Activated T-cell treated with anti-CD3 and anti-CD28 coated beads, Interleukin-2, amount 50 U/mL, for 24 hours (primary cell): ENCODE measurements at regions not wholly inside any gene's neighbourhood (a gene's known extent, or its start where the extent isn't known, plus 50 kb on each side); places are given as distances from the start of the nearest gene placed in this dataset.

Experiments used
- DNase-seq: peaks from one replicate; pipeline ENCODE4 v3.0.0-alpha.2; 2020
- H3K27ac Mint-ChIP-seq: 2 replicates; pipeline ENCODE4 v1.8.0; 2020; ENCODE audit warnings: mild to moderate bottlenecking, mixed read lengths
- H3K27me3 Mint-ChIP-seq: 2 replicates; pipeline ENCODE4 v1.8.0; 2020; ENCODE audit warnings: mixed read lengths
- H3K36me3 Mint-ChIP-seq: 2 replicates; pipeline ENCODE4 v1.8.0; 2020; ENCODE audit warnings: low read depth, mixed read lengths
- H3K4me1 Mint-ChIP-seq: 2 replicates; pipeline ENCODE4 v1.8.0; 2020; ENCODE audit warnings: low read depth, mixed read lengths
- H3K4me3 Mint-ChIP-seq: 2 replicates; pipeline ENCODE4 v1.8.0; 2020; ENCODE audit warnings: mild to moderate bottlenecking, moderate library complexity, mixed read lengths
- H3K9me3 Mint-ChIP-seq: 2 replicates; pipeline ENCODE4 v1.8.0; 2020; ENCODE audit warnings: mixed read lengths

DNA sequence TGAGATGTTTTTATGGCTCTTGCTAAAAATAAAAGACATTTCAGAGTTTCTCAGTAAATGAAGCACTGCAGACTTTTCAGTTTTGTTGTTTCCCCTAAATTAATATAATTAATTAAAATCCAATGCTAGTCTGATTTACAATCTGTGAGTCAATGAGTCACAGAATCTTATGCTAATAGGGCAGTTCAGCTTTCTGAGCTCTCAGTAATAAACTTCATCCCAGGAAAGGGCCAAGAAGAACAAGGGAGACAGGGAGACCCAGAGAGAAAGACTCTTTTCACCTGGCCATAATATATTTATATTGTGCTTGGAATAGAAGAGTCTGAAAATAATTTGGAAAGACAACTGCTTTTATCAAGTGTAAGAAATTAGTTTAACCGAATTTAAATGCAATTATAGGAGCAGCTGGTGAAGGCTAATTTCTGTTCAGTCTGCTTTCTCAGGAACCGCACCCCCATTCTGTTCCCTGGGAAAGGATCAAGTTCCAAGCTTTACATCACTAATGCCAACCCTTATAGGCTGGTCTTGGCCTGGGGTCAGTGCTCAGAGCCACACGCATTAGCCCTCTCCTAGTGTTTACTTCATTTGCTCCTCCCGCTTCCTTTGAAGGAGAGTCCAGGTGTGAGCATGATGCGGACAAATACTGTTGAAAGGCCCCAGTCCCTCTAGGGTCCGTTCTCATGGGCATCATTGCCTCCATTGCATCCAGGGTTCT lies 145.6 kb downstream of the ZBTB18 start:
- Mint-ChIP-seq H3K4me3 (no peak overlapping the region), H3K27me3 (no peaks in the 10 kb centered on the region), H3K36me3 (no peaks in the 10 kb centered on the region), H3K4me1 (no peaks in the 10 kb centered on the region), H3K9me3 (no peaks in the 10 kb centered on the region), H3K27ac (no peak overlapping the region)
- DNase-seq, result no peak

DNA sequence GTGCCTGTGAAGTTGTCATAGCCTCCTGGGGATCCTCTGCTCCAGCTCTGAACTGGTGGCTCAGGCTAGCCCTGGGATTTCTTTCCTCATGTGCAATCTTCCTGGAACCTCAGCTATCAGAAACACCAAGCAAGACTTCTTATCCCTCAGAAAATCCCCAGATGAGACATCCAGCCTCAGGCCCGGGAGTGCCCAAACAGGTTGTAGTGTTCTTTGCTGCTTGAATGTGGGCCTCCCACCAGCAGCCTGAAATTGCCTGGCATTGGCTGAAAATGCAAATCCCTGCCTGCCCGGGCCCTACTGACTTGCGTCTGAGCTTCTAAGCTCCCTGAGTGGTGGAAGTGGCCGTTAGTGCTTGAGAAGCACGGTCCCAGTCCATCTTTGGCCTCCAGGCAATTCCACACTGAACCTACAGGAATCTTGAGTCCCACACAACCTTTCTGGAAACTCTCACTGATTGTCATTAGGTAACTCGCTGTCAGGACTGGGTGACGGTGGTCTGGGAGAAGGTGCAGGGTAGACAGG lies 146.8 kb downstream of the ZBTB18 start:
- H3K27ac Mint-ChIP-seq, result no peak overlapping the region
- H3K36me3 Mint-ChIP-seq, result no peaks in the 10 kb centered on the region
- H3K27me3 Mint-ChIP-seq, result no peaks in the 10 kb centered on the region
- no peaks in the 10 kb centered on the region for H3K4me1 Mint-ChIP-seq
- DNase-seq, result no peak
- H3K9me3 Mint-ChIP-seq, result no peaks in the 10 kb centered on the region
- no peak overlapping the region for H3K4me3 Mint-ChIP-seq

GRCh38 chr1:244199902-244200301 lies 148.8 kb downstream of the ZBTB18 start:
- Mint-ChIP-seq H3K27me3 (no peaks in the 10 kb centered on the region), H3K9me3 (no peaks in the 10 kb centered on the region), H3K4me3 (no peak overlapping the region), H3K4me1 (no peaks in the 10 kb centered on the region), H3K27ac (no peak overlapping the region), H3K36me3 (no peaks in the 10 kb centered on the region)
- DNase-seq, result no peak

GRCh38 chr1:244200596-244200995 lies 149.5 kb downstream of the ZBTB18 start:
- Mint-ChIP-seq H3K27ac (no peak overlapping the region), H3K36me3 (no peaks in the 10 kb centered on the region), H3K9me3 (no peaks in the 10 kb centered on the region), H3K4me1 (no peaks in the 10 kb centered on the region), H3K4me3 (no peak overlapping the region), H3K27me3 (no peaks in the 10 kb centered on the region)
- DNase-seq, result no peak

GRCh38 chr1:244201750-244202149 lies 150.7 kb downstream of the ZBTB18 start:
- Mint-ChIP-seq H3K4me1 (no peaks in the 10 kb centered on the region), H3K27ac (no peak overlapping the region), H3K36me3 (no peaks in the 10 kb centered on the region), H3K27me3 (no peaks in the 10 kb centered on the region), H3K4me3 (no peak overlapping the region), H3K9me3 (no peaks in the 10 kb centered on the region)
- no peak for DNase-seq

- H3K4me3 Mint-ChIP-seq, result no peak overlapping the region
Observed at GRCh38 chr1:244204004-244204403, 152.9 kb downstream of the ZBTB18 start.

DNA sequence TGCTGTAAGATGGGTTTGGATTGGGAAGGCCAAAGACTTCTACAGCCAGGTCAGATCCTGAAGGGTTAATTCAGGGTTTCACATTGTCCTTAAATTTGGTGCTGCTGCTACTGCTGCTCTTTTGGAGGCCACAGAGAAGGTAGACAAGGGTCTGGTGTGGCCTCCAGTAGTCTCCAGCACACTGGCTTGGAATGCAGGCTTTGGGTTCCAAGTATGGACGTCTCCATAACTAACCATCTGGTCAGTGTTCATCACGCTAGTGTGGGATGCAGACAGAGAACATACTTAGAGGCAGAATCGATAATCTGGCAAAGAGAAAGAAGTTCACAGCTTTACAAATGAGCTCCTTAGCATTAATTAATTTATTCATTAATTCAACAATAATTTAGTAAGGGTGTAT lies 154.1 kb downstream of the ZBTB18 start:
- Mint-ChIP-seq H3K27me3 (no peaks in the 10 kb centered on the region), H3K9me3 (no peaks in the 10 kb centered on the region), H3K4me1 (no peaks in the 10 kb centered on the region), H3K27ac (no peak overlapping the region), H3K36me3 (no peaks in the 10 kb centered on the region), H3K4me3 (no peak overlapping the region)
- no peak for DNase-seq

More at GRCh38 chr1:244204004-244204403, 152.9 kb downstream of the ZBTB18 start:
- Mint-ChIP-seq H3K27me3 (no peaks in the 10 kb centered on the region), H3K36me3 (no peaks in the 10 kb centered on the region), H3K9me3 (no peaks in the 10 kb centered on the region), H3K27ac (no peak overlapping the region), H3K4me1 (no peaks in the 10 kb centered on the region)
- DNase-seq, result no peak

DNA sequence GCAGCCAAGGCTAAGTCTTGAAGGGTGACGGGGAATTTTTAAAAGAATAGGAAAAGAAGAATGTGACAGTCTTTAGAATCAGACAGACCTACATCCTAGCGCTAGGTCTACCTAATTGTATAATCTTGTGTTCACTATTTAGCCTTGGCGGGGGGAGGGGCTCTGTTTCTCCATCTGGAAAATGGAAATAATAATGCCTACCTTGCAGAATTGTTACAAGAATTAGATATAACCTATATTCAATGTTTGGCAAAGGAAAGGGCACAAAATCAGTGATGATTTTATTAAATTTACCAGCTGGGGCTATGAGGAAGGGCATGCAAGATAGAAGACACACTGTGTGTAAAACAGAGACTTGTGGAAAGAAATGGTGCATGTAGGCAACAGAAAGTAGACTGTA lies 154.8 kb downstream of the ZBTB18 start:
- Mint-ChIP-seq H3K27me3 (no peaks in the 10 kb centered on the region), H3K27ac (no peak overlapping the region), H3K4me1 (no peaks in the 10 kb centered on the region)

GRCh38 chr1:244207042-244207934 lies 156.2 kb downstream of the ZBTB18 start:
- Mint-ChIP-seq H3K27me3 (no peaks in the 10 kb centered on the region), H3K4me3 (no peak overlapping the region), H3K9me3 (no peaks in the 10 kb centered on the region), H3K27ac (no peak overlapping the region), H3K4me1 (no peaks in the 10 kb centered on the region), H3K36me3 (no peaks in the 10 kb centered on the region)
- no peak for DNase-seq

More for the DNA sequence above, 154.8 kb downstream of the ZBTB18 start:
- H3K4me3 Mint-ChIP-seq, result no peak overlapping the region
- no peaks in the 10 kb centered on the region for H3K36me3 Mint-ChIP-seq
- no peak for DNase-seq
- no peaks in the 10 kb centered on the region for H3K9me3 Mint-ChIP-seq

GRCh38 chr1:244207935-244208244 lies 156.8 kb downstream of the ZBTB18 start:
- no peaks in the 10 kb centered on the region for H3K27me3 Mint-ChIP-seq
- no peak for DNase-seq
- no peaks in the 10 kb centered on the region for H3K4me1 Mint-ChIP-seq
- H3K36me3 Mint-ChIP-seq, result no peaks in the 10 kb centered on the region
- no peak overlapping the region for H3K27ac Mint-ChIP-seq
- H3K4me3 Mint-ChIP-seq, result no peak overlapping the region
- H3K9me3 Mint-ChIP-seq, result no peaks in the 10 kb centered on the region

GRCh38 chr1:244209955-244210354 lies 158.9 kb downstream of the ZBTB18 start:
- no peak for DNase-seq
- no peaks in the 10 kb centered on the region for H3K9me3 Mint-ChIP-seq
- H3K4me1 Mint-ChIP-seq, result no peaks in the 10 kb centered on the region
- peaks cover 2% of the 10 kb centered on the region for H3K27me3 Mint-ChIP-seq
- H3K27ac Mint-ChIP-seq, result no peak overlapping the region
- H3K36me3 Mint-ChIP-seq, result no peaks in the 10 kb centered on the region
- no peak overlapping the region for H3K4me3 Mint-ChIP-seq

DNA sequence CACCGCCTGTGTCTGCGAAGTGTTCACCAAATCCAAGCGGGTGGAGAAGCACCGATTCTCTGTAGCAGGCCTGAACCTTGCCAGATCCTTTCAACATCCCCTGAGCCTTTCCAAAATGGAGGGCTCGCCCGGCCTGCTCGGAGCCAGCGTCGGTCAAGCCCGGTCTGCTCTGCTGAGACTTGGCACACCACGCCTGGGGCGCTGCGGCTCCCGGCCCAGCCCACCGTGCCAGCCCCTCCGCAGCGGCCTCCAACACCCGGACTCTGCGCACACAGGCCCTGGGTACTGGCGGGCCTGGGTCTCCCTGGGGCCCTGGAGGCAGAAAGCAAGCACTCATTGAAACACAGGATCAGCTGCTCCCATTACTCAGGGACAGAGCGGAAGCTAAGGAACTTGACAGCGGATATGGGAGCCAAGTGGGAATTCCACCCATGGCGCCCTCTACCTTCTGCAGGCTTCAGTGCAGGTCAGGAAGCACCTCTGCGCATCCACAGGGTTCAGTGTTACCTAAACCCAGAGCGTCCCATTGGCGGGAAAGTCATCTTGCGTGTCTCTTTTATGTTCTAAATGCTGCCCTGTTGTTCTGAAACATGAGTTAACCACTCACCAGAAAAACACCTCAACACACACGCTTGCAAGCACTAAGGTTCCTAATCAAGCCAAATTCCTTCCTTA lies 159.9 kb downstream of the ZBTB18 start:
- Mint-ChIP-seq H3K36me3 (no peaks in the 10 kb centered on the region), H3K27ac (no peak overlapping the region), H3K4me1 (no peaks in the 10 kb centered on the region), H3K27me3 (peaks cover 2% of the 10 kb centered on the region), H3K9me3 (no peaks in the 10 kb centered on the region), H3K4me3 (no peak overlapping the region)
- DNase-seq, result no peak

DNA sequence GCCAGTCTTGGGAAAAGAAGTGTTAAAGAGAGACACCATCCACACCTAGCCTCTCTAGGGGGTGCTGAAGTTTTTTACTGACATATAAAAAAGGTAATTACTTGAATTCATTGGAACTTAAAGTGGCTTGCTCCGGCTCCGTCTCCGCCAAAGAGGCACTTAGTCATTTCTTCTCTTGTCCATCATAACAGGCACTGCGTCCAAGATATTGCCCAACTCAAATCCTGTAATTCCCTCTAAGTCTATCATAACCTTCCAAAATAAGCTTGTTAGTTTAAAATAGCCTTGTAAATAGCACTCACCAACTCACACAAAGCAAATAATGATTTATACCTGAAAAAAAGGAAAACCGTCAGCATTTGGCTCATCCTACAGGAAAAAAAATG lies 160.5 kb downstream of the ZBTB18 start:
- H3K27ac Mint-ChIP-seq, result no peak overlapping the region

DNA sequence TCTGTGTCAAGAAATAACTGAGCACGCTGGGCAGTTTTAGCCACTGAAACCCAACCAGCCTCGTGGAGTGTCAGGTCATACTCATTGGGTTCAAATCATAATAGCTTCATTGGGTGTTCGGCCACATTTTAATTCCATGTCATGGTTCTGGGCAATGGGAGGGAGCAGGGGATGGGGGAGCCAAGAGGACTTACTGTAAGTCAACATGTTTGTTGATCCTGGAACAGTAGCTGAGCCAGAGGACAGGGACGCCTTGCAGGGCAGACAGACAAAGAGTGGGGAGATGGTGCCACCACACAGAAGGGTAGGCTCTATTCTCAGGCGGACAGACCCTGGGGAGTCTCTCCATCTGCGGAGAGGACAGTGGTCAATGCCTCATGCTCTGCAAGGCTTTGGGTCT lies 161.1 kb downstream of the ZBTB18 start:
- no peaks in the 10 kb centered on the region for H3K36me3 Mint-ChIP-seq
- H3K27me3 Mint-ChIP-seq, result peaks cover 2% of the 10 kb centered on the region
- no peaks in the 10 kb centered on the region for H3K9me3 Mint-ChIP-seq
- no peaks in the 10 kb centered on the region for H3K4me1 Mint-ChIP-seq
- no peak overlapping the region for H3K27ac Mint-ChIP-seq
- DNase-seq, result no peak
- H3K4me3 Mint-ChIP-seq, result no peak overlapping the region

More for the DNA sequence above, 160.5 kb downstream of the ZBTB18 start:
- no peaks in the 10 kb centered on the region for H3K9me3 Mint-ChIP-seq
- H3K36me3 Mint-ChIP-seq, result no peaks in the 10 kb centered on the region
- no peak overlapping the region for H3K4me3 Mint-ChIP-seq
- no peaks in the 10 kb centered on the region for H3K4me1 Mint-ChIP-seq
- peaks cover 2% of the 10 kb centered on the region for H3K27me3 Mint-ChIP-seq
- no peak for DNase-seq
